ENCODE measurements at regions not wholly inside any gene's neighbourhood (a gene's known extent, or its start where the extent isn't known, plus 50 kb on each side); places are given as distances from the start of the nearest gene placed in this dataset.
"Not testable (repeated sequence)": the region's sequence is repeated elsewhere in the genome, so short reads cannot be mapped to it uniquely, and the experiment has no call there.

DNA sequence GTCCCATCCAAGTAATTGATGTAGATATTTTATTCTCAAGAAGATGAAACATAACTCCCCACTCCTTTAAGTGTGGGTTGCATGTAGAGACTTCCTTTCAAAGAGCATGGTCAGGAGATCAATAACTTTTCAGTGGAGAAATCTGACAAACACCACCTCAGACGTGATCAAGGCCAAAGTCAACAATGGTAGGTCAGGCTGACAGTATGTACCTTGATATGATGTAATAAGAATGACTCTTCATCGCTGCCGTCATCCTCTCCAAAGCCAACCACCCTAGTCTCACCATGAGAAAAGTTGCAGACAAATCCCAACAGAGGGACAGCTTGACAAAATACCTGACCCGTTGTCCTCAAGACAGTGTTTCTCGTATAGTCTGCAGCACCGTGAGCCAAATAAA is 67.3 kb upstream of the DHRSX start:
- TF ChIP-seq CTCF (IDR thresholded peaks at IDR 0.05; ENCODE audit: low read depth, low read length): no peak
- H3K27me3 ChIP-seq (ENCODE audit: control insufficient read depth, insufficient read depth, low read length): no peaks in the 10 kb centered on the region
- no peak overlapping the region for H3K27ac ChIP-seq (ENCODE audit: low read depth, low read length)
- ChIA-PET POLR2A (no interaction called here), CTCF (no interaction called here)
- DNase-seq (ENCODE audit: low read depth, low spot score): no peak
- H3K9me3 ChIP-seq (ENCODE audit: control insufficient read depth, insufficient read depth, low read length): no peaks in the 10 kb centered on the region
- H3K4me3 ChIP-seq (ENCODE audit: low read depth, low read length): no peak overlapping the region

GRCh38 chrX:2566055-2566454 is 65.3 kb upstream of the DHRSX start:
- CTCF ChIA-PET: no interaction called here
- no peaks in the 10 kb centered on the region for H3K27me3 ChIP-seq (ENCODE audit: control insufficient read depth, insufficient read depth, low read length)

GRCh38 chrX:2561456-2561855 is 60.7 kb upstream of the DHRSX start:
- Histone ChIP-seq H3K27me3 (ENCODE audit: control insufficient read depth, insufficient read depth, low read length) (no peaks in the 10 kb centered on the region), H3K4me3 (ENCODE audit: low read depth, low read length) (no peak overlapping the region), H3K27ac (ENCODE audit: low read depth, low read length) (no peak overlapping the region), H3K9me3 (ENCODE audit: control insufficient read depth, insufficient read depth, low read length) (no peaks in the 10 kb centered on the region)
- no peak for DNase-seq (ENCODE audit: low read depth, low spot score)
- ChIA-PET CTCF (no interaction called here), POLR2A (no interaction called here)
- TF ChIP-seq CTCF (IDR thresholded peaks at IDR 0.05; ENCODE audit: low read depth, low read length): no peak

More at GRCh38 chrX:2566055-2566454, 65.3 kb upstream of the DHRSX start:
- no peak for TF ChIP-seq CTCF (IDR thresholded peaks at IDR 0.05; ENCODE audit: low read depth, low read length)
- no peak overlapping the region for H3K4me3 ChIP-seq (ENCODE audit: low read depth, low read length)
- no peaks in the 10 kb centered on the region for H3K9me3 ChIP-seq (ENCODE audit: control insufficient read depth, insufficient read depth, low read length)
- POLR2A ChIA-PET: no interaction called here
- H3K27ac ChIP-seq (ENCODE audit: low read depth, low read length): no peak overlapping the region
- no peak for DNase-seq (ENCODE audit: low read depth, low spot score)

DNA sequence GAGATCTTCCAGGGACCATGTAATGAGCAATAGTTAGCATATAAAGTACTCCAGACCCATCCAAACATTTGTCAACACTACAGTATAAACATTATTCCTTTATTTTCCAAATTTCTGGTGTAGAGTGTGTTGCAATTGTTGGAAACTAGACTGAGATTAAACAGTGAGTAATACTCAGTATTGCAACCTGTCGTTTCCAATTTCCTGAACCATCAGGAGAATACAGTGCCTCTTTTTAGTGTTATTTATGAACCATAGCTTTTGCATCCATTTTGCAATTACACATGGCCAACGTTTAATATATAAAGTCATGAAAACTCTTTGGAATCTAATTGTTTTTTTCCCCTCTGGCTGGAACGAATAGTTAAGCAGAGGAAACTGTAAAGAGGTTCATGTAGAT is 58.3 kb upstream of the DHRSX start:
- ChIA-PET CTCF (no interaction called here), POLR2A (no interaction called here)
- no peaks in the 10 kb centered on the region for H3K9me3 ChIP-seq (ENCODE audit: control insufficient read depth, insufficient read depth, low read length)
- no peak for TF ChIP-seq CTCF (IDR thresholded peaks at IDR 0.05; ENCODE audit: low read depth, low read length)
- peaks cover 2% of the 10 kb centered on the region for H3K27me3 ChIP-seq (ENCODE audit: control insufficient read depth, insufficient read depth, low read length)
- H3K27ac ChIP-seq (ENCODE audit: low read depth, low read length): no peak overlapping the region
- H3K4me3 ChIP-seq (ENCODE audit: low read depth, low read length): no peak overlapping the region
- DNase-seq (ENCODE audit: low read depth, low spot score): no peak

DNA sequence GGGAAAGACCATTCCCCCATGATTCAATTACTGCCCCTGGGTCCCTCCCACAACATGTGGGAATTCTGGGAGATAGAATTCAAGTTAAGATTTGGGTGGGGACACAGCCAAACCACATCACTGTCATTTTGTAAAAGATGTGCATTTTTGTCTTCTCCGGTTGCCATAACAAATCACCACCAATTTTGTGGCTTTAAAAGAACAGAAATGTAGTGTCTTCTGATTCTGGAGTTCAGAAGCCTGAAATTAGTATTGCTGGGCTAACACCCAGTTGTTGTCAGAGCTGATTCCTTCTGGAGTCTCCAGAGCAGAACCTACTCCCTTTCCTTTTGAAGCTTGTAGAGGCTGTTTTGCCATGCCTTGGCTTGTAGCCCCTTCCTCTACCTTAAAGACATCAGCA is 54.1 kb upstream of the DHRSX start:
- ChIA-PET POLR2A (no interaction called here), CTCF (no interaction called here)
- Histone ChIP-seq H3K27me3 (ENCODE audit: control insufficient read depth, insufficient read depth, low read length) (peaks cover 2% of the 10 kb centered on the region), H3K4me3 (ENCODE audit: low read depth, low read length) (no peak overlapping the region), H3K9me3 (ENCODE audit: control insufficient read depth, insufficient read depth, low read length) (no peaks in the 10 kb centered on the region), H3K27ac (ENCODE audit: low read depth, low read length) (no peak overlapping the region)
- DNase-seq (ENCODE audit: low read depth, low spot score): no peak
- TF ChIP-seq CTCF (IDR thresholded peaks at IDR 0.05; ENCODE audit: low read depth, low read length): no peak

GRCh38 chrX:2554066-2554465 is 53.3 kb upstream of the DHRSX start:
- H3K27ac ChIP-seq (ENCODE audit: low read depth, low read length); H3K4me3 ChIP-seq (ENCODE audit: low read depth, low read length); H3K27me3 ChIP-seq (ENCODE audit: control insufficient read depth, insufficient read depth, low read length); DNase-seq (ENCODE audit: low read depth, low spot score); POLR2A ChIA-PET; CTCF ChIA-PET; H3K9me3 ChIP-seq (ENCODE audit: control insufficient read depth, insufficient read depth, low read length): not testable (repeated sequence)
